ENCODE measurements at regions not wholly inside any gene's neighbourhood (a gene's known extent, or its start where the extent isn't known, plus 50 kb on each side); places are given as distances from the start of the nearest gene placed in this dataset.

GRCh38 chr7:85488406-85488805 is 301.6 kb upstream of the SEMA3D start:
- Histone ChIP-seq H3K27me3 (ENCODE audit: insufficient read depth, low read depth, severe bottlenecking) (no peaks in the 10 kb centered on the region), H3K4me3 (ENCODE audit: low read depth, low read length) (no peak overlapping the region), H3K36me3 (no peaks in the 10 kb centered on the region), H3K27ac (no peak overlapping the region), H3K9me3 (ENCODE audit: severe bottlenecking) (no peaks in the 10 kb centered on the region)
- no peak for DNase-seq
- TF ChIP-seq CTCF (IDR thresholded peaks at IDR 0.05; ENCODE audit: low read depth, low read length), result no peak

DNA sequence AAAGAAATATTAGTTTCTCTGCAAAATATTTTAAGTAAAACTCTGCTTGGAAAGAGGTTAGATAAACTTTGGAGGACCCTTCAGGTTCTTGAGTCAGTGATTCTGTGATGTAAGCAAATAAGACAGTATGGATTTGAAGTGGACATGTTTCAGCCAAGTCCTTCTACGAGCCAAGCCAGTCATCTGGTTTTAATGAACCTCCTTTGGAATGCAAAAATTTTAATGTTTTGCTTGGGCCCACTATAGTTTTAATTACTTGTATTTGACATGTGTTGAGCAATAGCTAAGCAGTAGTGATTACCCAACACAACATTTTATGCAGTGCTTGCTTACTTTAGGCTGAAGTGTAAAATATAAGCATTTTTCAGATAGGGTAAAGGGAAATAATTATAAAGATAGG is 296.3 kb upstream of the SEMA3D start:
- H3K27ac ChIP-seq, result no peak overlapping the region
- H3K4me3 ChIP-seq (ENCODE audit: low read depth, low read length), result no peak overlapping the region
- no peaks in the 10 kb centered on the region for H3K27me3 ChIP-seq (ENCODE audit: insufficient read depth, low read depth, severe bottlenecking)
- no peaks in the 10 kb centered on the region for H3K36me3 ChIP-seq
- no peak for TF ChIP-seq CTCF (IDR thresholded peaks at IDR 0.05; ENCODE audit: low read depth, low read length)
- DNase-seq, result no peak
- H3K9me3 ChIP-seq (ENCODE audit: severe bottlenecking), result no peaks in the 10 kb centered on the region

DNA sequence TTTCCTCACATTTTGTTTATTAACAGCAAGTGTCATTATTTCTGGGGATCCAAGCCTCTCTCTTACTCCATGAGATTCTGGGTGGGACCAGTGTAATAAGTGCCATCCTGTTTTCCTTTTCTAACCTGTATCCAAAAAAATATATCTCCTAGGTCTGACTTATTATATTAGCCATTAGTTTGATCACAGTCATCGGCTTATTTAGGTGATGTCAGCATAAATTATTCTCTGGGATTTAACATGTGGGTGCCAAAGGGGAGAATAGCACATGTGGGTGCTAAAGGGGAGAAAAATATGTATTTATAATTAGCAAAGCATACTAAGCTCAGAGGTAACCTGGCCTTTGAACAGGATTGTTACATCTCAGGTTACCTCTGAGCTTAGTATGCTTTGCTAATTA is 293.8 kb upstream of the SEMA3D start:
- no peak for TF ChIP-seq CTCF (IDR thresholded peaks at IDR 0.05; ENCODE audit: low read depth, low read length)
- Histone ChIP-seq H3K9me3 (ENCODE audit: severe bottlenecking) (no peaks in the 10 kb centered on the region), H3K4me3 (ENCODE audit: low read depth, low read length) (no peak overlapping the region), H3K27ac (no peak overlapping the region), H3K27me3 (ENCODE audit: insufficient read depth, low read depth, severe bottlenecking) (no peaks in the 10 kb centered on the region), H3K36me3 (no peaks in the 10 kb centered on the region)
- DNase-seq, result no peak

GRCh38 chr7:85479918-85480643 is 293.2 kb upstream of the SEMA3D start:
- no peak for TF ChIP-seq CTCF (IDR thresholded peaks at IDR 0.05; ENCODE audit: low read depth, low read length)
- DNase-seq, result no peak
- no peak overlapping the region for H3K4me3 ChIP-seq (ENCODE audit: low read depth, low read length)
- no peaks in the 10 kb centered on the region for H3K9me3 ChIP-seq (ENCODE audit: severe bottlenecking)
- H3K27me3 ChIP-seq (ENCODE audit: insufficient read depth, low read depth, severe bottlenecking), result no peaks in the 10 kb centered on the region
- no peaks in the 10 kb centered on the region for H3K36me3 ChIP-seq
- no peak overlapping the region for H3K27ac ChIP-seq

DNA sequence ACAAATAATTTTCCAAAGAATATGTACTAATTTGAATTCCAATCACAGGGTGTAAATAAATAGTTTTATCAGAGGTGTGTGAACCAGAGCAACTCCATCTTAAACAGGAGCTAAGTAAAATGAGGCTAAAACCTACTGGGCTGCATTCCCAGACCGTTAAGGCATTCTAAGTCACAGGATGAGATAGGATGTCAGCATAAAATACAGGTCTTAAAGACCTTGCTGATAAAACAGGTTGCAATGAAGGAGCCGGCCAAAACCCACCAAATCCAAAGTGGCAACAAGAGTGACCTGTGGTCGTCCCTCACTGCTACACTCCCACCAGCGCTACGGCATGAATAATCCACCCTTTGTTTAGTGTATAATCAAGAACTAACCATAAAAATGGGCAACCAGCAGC is 291.7 kb upstream of the SEMA3D start:
- no peak for DNase-seq
- Histone ChIP-seq H3K9me3 (ENCODE audit: severe bottlenecking) (no peaks in the 10 kb centered on the region), H3K27me3 (ENCODE audit: insufficient read depth, low read depth, severe bottlenecking) (no peaks in the 10 kb centered on the region), H3K4me3 (ENCODE audit: low read depth, low read length) (no peak overlapping the region), H3K27ac (no peak overlapping the region), H3K36me3 (no peaks in the 10 kb centered on the region)
- no peak for TF ChIP-seq CTCF (IDR thresholded peaks at IDR 0.05; ENCODE audit: low read depth, low read length)

- no peak overlapping the region for H3K4me3 ChIP-seq (ENCODE audit: low read depth, low read length)
- no peak for TF ChIP-seq CTCF (IDR thresholded peaks at IDR 0.05; ENCODE audit: low read depth, low read length)
- no peaks in the 10 kb centered on the region for H3K9me3 ChIP-seq (ENCODE audit: severe bottlenecking)
- no peaks in the 10 kb centered on the region for H3K27me3 ChIP-seq (ENCODE audit: insufficient read depth, low read depth, severe bottlenecking)
- no peak for DNase-seq
- H3K36me3 ChIP-seq, result no peaks in the 10 kb centered on the region
- no peak overlapping the region for H3K27ac ChIP-seq
Measured at GRCh38 chr7:85475476-85475875, 288.6 kb upstream of the SEMA3D start.
